HG03469 (cell line): ENCODE measurements at regions not wholly inside any gene's neighbourhood (a gene's known extent, or its start where the extent isn't known, plus 50 kb on each side); places are given as distances from the start of the nearest gene placed in this dataset.
A peak's percentile ranks its signal among the peaks of the same experiment; 100 is the strongest.

ENCODE experiments used
- ATAC-seq: cut with Tn5 transposase; IDR thresholded peaks from one replicate; pipeline ENCODE4 v1.9.1; 2021; ENCODE audit warnings: mild to moderate bottlenecking, moderate library complexity, moderate number of reproducible peaks; ENCODE audit not compliant: unreplicated experiment

GRCh38 chr6:156315146-156315545, 462.0 kb upstream of the ARID1B start:
- no peak for ATAC-seq

GRCh38 chr6:156313037-156313436, 464.1 kb upstream of the ARID1B start:
- no peak for ATAC-seq

GRCh38 chr6:156311291-156311690, 465.9 kb upstream of the ARID1B start:
- no peak for ATAC-seq

- no peak for ATAC-seq
These were observed 466.5 kb upstream of the ARID1B start for GRCh38 chr6:156310701-156311100.

GRCh38 chr6:156309017-156309416, 468.2 kb upstream of the ARID1B start:
- ATAC-seq, result no peak

GRCh38 chr6:156308604-156309003, 468.6 kb upstream of the ARID1B start:
- no peak for ATAC-seq

GRCh38 chr6:156306531-156306930, 470.6 kb upstream of the ARID1B start:
- ATAC-seq, result no peak

- ATAC-seq, result no peak
These were observed 494.1 kb upstream of the ARID1B start for GRCh38 chr6:156283091-156283490.

GRCh38 chr6:156282087-156282486, 495.1 kb upstream of the ARID1B start:
- no peak for ATAC-seq

GRCh38 chr6:156281266-156281665, 495.9 kb upstream of the ARID1B start:
- no peak for ATAC-seq

- ATAC-seq, result peak; percentile 39
These were observed 497.1 kb upstream of the ARID1B start for GRCh38 chr6:156280065-156280464.

GRCh38 chr6:156279261-156279969, 497.8 kb upstream of the ARID1B start:
- peak; percentile 38 for ATAC-seq

GRCh38 chr6:156273065-156273711, 504.0 kb upstream of the ARID1B start:
- no peak for ATAC-seq

- no peak for ATAC-seq
These were observed 507.3 kb upstream of the ARID1B start for GRCh38 chr6:156269751-156270369.

- ATAC-seq, result no peak
These were observed 508.3 kb upstream of the ARID1B start for GRCh38 chr6:156268849-156269248.

GRCh38 chr6:156262014-156262413, 515.2 kb upstream of the ARID1B start:
- ATAC-seq, result no peak

- ATAC-seq, result no peak
These were observed 516.4 kb upstream of the ARID1B start for GRCh38 chr6:156260815-156261214.

GRCh38 chr6:156258981-156259380, 518.2 kb upstream of the ARID1B start:
- no peak for ATAC-seq

- ATAC-seq, result no peak
These were observed 521.0 kb upstream of the ARID1B start for GRCh38 chr6:156256161-156256560.

- ATAC-seq, result no peak
These were observed 522.9 kb upstream of the ARID1B start for GRCh38 chr6:156254240-156254639.

- no peak for ATAC-seq
These were observed 526.6 kb upstream of the ARID1B start for GRCh38 chr6:156250593-156250992.

GRCh38 chr6:156242206-156242605, 535.0 kb upstream of the ARID1B start:
- ATAC-seq, result no peak
